GM12878 (cell line): ENCODE measurements at regions not wholly inside any gene's neighbourhood (a gene's known extent, or its start where the extent isn't known, plus 50 kb on each side); places are given as distances from the start of the nearest gene placed in this dataset.

Source experiments
- BCL11A ChIP-seq: IDR thresholded peaks from 2 replicates; pipeline ENCODE4 v1.6.1; 2011; ENCODE audit warnings: low read depth, low read length
- GATAD2B ChIP-seq: fragments of 450-650 bp; conservative IDR thresholded peaks from 2 replicates; pipeline ENCODE4 v1.6.1; 2017; ENCODE audit warnings: low read depth, mild to moderate bottlenecking, moderate library complexity
- MAX ChIP-seq: IDR thresholded peaks from 2 replicates; pipeline ENCODE4 v1.6.1; 2012; ENCODE audit warnings: low read depth, low read length, improper control_type of control experiment
- SIX5 ChIP-seq: IDR thresholded peaks from 2 replicates; pipeline ENCODE4 v1.6.1; 2011; ENCODE audit warnings: mild to moderate bottlenecking, low read depth, low read length, moderate library complexity; ENCODE audit not compliant: severe bottlenecking
- SMARCA5 ChIP-seq: fragments of 450-650 bp; IDR thresholded peaks from 2 replicates; pipeline ENCODE4 v1.6.1; 2017; ENCODE audit warnings: mild to moderate bottlenecking
- SP1 ChIP-seq: IDR thresholded peaks from one replicate; pipeline ENCODE4 v1.6.1; 2011; ENCODE audit warnings: low read depth, low read length
- ZNF274 ChIP-seq: IDR thresholded peaks from one replicate; pipeline ENCODE4 v1.8.0; 2011; ENCODE audit not compliant: insufficient read length, insufficient read depth
- TF ChIP-seq, protein P1 (sequence below): fragments of 450-650 bp; formaldehyde crosslinking; IDR thresholded peaks from 2 replicates; pipeline ENCODE4 v1.4.0; 2022; ENCODE audit warnings: mild to moderate bottlenecking, moderate library complexity
- TF ChIP-seq, protein P2 (sequence below): fragments of 450-650 bp; IDR thresholded peaks from 2 replicates; pipeline ENCODE4 v1.6.1; 2017; ENCODE audit warnings: mild to moderate bottlenecking, low read depth, inconsistent platforms; ENCODE audit not compliant: poor library complexity, severe bottlenecking

DNA sequence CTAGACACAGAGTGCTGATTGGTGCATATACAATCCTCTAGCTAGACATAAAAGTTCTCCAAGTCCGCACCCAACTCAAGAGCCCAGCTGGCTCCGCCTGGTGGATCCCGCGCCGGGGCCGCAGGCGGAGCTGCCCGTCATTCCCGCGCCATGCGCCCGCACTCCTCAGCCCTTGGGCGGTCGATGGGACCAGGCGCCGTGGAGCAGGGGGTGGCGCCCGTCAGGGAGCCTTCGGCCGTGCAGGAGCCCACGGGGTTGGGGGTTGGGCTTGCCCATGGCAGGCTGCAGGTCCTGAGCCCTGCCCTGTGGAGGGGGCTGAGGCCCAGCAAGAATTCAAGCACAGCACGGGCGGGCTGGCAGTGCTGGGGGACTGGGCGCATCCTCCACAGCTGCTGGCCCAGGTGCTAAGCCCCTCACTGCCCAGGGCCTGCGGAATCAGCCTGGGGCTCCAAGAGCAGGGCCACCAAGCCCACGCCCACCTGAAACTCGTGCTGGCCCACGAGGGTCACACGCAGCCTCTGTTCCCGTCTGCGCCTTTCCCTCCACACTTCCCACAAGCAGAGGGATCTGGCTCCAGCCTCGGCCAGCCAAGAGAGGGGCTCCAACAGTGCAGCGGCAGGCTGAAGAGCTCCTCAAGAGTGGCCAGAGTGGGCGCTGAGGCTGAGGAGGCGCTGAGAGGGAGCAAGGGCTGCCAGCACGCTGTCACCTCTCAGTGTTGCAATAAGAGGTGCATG lies 604.2 kb upstream of the POM121L12 start (continued):
- TF ChIP-seq, protein P1, sequence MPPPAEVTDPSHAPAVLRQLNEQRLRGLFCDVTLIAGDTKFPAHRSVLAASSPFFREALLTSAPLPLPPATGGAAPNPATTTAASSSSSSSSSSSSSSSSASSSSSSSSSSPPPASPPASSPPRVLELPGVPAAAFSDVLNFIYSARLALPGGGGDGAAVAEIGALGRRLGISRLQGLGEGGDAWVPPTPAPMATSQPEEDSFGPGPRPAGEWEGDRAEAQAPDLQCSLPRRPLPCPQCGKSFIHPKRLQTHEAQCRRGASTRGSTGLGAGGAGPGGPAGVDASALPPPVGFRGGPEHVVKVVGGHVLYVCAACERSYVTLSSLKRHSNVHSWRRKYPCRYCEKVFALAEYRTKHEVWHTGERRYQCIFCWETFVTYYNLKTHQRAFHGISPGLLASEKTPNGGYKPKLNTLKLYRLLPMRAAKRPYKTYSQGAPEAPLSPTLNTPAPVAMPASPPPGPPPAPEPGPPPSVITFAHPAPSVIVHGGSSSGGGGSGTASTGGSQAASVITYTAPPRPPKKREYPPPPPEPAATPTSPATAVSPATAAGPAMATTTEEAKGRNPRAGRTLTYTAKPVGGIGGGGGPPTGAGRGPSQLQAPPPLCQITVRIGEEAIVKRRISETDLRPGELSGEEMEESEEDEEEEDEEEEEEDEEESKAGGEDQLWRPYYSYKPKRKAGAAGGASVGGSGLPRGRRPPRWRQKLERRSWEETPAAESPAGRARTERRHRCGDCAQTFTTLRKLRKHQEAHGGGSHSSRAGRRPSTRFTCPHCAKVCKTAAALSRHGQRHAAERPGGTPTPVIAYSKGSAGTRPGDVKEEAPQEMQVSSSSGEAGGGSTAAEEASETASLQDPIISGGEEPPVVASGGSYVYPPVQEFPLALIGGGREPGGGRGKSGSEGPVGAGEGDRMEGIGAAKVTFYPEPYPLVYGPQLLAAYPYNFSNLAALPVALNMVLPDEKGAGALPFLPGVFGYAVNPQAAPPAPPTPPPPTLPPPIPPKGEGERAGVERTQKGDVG (CRISPR knock-in tag): no peak
- no peak for TF ChIP-seq SIX5
- no peak for TF ChIP-seq GATAD2B
- no peak for TF ChIP-seq SP1
- no peak for TF ChIP-seq SMARCA5
- TF ChIP-seq, protein P2, sequence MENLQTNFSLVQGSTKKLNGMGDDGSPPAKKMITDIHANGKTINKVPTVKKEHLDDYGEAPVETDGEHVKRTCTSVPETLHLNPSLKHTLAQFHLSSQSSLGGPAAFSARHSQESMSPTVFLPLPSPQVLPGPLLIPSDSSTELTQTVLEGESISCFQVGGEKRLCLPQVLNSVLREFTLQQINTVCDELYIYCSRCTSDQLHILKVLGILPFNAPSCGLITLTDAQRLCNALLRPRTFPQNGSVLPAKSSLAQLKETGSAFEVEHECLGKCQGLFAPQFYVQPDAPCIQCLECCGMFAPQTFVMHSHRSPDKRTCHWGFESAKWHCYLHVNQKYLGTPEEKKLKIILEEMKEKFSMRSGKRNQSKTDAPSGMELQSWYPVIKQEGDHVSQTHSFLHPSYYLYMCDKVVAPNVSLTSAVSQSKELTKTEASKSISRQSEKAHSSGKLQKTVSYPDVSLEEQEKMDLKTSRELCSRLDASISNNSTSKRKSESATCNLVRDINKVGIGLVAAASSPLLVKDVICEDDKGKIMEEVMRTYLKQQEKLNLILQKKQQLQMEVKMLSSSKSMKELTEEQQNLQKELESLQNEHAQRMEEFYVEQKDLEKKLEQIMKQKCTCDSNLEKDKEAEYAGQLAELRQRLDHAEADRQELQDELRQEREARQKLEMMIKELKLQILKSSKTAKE: no peak
- TF ChIP-seq ZNF274: no peak
- no peak for TF ChIP-seq MAX
- no peak for TF ChIP-seq BCL11A
